ENCODE measurements at regions not wholly inside any gene's neighbourhood (a gene's known extent, or its start where the extent isn't known, plus 50 kb on each side); places are given as distances from the start of the nearest gene placed in this dataset.

- in situ Hi-C loops (cut with HindIII; ENCODE audit: low sequenced_read_pairs): no loop called here
- H3K4me3 ChIP-seq (ENCODE audit: low read depth, low read length): no peak overlapping the region
- DNase-seq (ENCODE audit: low read depth, low spot score): no peak
- TF ChIP-seq, protein P1, sequence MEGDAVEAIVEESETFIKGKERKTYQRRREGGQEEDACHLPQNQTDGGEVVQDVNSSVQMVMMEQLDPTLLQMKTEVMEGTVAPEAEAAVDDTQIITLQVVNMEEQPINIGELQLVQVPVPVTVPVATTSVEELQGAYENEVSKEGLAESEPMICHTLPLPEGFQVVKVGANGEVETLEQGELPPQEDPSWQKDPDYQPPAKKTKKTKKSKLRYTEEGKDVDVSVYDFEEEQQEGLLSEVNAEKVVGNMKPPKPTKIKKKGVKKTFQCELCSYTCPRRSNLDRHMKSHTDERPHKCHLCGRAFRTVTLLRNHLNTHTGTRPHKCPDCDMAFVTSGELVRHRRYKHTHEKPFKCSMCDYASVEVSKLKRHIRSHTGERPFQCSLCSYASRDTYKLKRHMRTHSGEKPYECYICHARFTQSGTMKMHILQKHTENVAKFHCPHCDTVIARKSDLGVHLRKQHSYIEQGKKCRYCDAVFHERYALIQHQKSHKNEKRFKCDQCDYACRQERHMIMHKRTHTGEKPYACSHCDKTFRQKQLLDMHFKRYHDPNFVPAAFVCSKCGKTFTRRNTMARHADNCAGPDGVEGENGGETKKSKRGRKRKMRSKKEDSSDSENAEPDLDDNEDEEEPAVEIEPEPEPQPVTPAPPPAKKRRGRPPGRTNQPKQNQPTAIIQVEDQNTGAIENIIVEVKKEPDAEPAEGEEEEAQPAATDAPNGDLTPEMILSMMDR (IDR thresholded peaks at IDR 0.05; ENCODE audit: low read depth, low read length): no peak
Measured at GRCh38 chr2:187125318-187125717, 276.3 kb upstream of the ZSWIM2 start.

GRCh38 chr2:187124529-187124928 is 275.6 kb upstream of the ZSWIM2 start:
- H3K4me3 ChIP-seq (ENCODE audit: low read depth, low read length): no peak overlapping the region
- in situ Hi-C loops (cut with HindIII; ENCODE audit: low sequenced_read_pairs): no loop called here
- TF ChIP-seq, protein P1 (IDR thresholded peaks at IDR 0.05; ENCODE audit: low read depth, low read length): no peak
- DNase-seq (ENCODE audit: low read depth, low spot score): no peak

- TF ChIP-seq, protein P1 (IDR thresholded peaks at IDR 0.05; ENCODE audit: low read depth, low read length): no peak
- DNase-seq (ENCODE audit: low read depth, low spot score): no peak
- in situ Hi-C loops (cut with HindIII; ENCODE audit: low sequenced_read_pairs): no loop called here
- H3K4me3 ChIP-seq (ENCODE audit: low read depth, low read length): no peak overlapping the region
Measured at GRCh38 chr2:187118331-187119099, 269.5 kb upstream of the ZSWIM2 start.

DNA sequence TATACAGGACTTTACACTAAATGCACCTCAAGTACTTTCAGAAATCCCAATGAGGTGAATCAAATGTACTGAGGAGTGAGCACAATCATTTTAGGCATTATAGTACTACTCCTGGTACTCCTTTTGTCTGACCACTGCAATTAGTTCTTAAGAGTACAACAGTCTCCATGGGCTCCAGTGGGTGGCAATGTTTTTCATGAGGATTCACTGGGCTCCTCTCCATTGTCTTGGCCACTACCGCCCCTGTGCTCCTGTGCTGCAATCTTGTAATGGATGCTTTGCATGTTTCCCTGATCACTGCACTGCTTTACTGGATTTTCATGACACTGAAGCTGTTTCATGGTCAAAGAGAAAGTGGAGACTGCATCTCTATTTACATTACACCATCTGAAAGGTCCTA is 268.5 kb upstream of the ZSWIM2 start:
- TF ChIP-seq, protein P1 (IDR thresholded peaks at IDR 0.05; ENCODE audit: low read depth, low read length): no peak
- DNase-seq (ENCODE audit: low read depth, low spot score): no peak
- no peak overlapping the region for H3K4me3 ChIP-seq (ENCODE audit: low read depth, low read length)
- in situ Hi-C loops (cut with HindIII; ENCODE audit: low sequenced_read_pairs): no loop called here

GRCh38 chr2:187115627-187116026 is 266.7 kb upstream of the ZSWIM2 start:
- no peak for DNase-seq (ENCODE audit: low read depth, low spot score)
- TF ChIP-seq, protein P1 (IDR thresholded peaks at IDR 0.05; ENCODE audit: low read depth, low read length): no peak
- in situ Hi-C loops (cut with HindIII; ENCODE audit: low sequenced_read_pairs): no loop called here
- no peak overlapping the region for H3K4me3 ChIP-seq (ENCODE audit: low read depth, low read length)

- in situ Hi-C loops (cut with HindIII; ENCODE audit: low sequenced_read_pairs): no loop called here
- no peak overlapping the region for H3K4me3 ChIP-seq (ENCODE audit: low read depth, low read length)
- TF ChIP-seq, protein P1 (IDR thresholded peaks at IDR 0.05; ENCODE audit: low read depth, low read length): no peak
- DNase-seq (ENCODE audit: low read depth, low spot score): no peak
Measured at GRCh38 chr2:187107001-187107400, 258.0 kb upstream of the ZSWIM2 start.
